ENCODE measurements at regions not wholly inside any gene's neighbourhood (a gene's known extent, or its start where the extent isn't known, plus 50 kb on each side); places are given as distances from the start of the nearest gene placed in this dataset.

DNA sequence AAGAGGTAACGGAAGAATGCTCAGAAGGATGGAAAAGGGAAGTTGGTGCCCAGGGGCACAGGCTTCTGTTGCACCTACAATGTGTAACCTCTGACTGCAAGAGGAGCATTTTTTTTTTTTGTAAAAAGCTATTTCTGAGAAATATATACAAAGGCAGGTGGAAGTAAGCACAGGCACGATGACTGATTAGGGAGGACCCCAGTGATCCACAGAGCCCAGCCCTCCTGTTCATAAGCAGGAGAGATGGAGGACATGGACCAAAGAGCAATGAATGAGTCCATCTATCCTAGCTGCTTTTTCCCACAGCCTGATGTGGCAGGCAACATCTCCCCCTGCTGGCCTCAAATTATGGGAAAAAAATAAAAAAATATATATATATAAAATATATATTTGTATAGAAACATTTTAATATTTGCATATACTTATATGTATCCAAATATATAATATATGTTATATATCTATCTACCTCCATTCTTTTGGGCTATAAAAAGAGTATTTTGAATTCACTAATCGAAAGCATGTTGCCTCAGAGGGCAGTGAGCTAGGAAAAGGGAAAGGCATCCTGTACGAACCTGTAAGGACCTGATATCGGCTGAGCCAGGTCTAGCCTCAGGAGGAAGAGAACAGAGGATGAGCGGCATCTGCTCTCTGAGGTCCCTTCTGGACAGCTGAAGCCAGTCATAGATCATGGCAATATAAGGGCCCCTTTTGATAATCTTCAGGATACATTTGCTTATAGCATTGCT lies 166.0 kb upstream of the STK17B start:
- TF ChIP-seq, protein P1, sequence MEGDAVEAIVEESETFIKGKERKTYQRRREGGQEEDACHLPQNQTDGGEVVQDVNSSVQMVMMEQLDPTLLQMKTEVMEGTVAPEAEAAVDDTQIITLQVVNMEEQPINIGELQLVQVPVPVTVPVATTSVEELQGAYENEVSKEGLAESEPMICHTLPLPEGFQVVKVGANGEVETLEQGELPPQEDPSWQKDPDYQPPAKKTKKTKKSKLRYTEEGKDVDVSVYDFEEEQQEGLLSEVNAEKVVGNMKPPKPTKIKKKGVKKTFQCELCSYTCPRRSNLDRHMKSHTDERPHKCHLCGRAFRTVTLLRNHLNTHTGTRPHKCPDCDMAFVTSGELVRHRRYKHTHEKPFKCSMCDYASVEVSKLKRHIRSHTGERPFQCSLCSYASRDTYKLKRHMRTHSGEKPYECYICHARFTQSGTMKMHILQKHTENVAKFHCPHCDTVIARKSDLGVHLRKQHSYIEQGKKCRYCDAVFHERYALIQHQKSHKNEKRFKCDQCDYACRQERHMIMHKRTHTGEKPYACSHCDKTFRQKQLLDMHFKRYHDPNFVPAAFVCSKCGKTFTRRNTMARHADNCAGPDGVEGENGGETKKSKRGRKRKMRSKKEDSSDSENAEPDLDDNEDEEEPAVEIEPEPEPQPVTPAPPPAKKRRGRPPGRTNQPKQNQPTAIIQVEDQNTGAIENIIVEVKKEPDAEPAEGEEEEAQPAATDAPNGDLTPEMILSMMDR (IDR thresholded peaks at IDR 0.05): peak; percentile 66
- TF ChIP-seq EZH2 (IDR thresholded peaks at IDR 0.05; ENCODE audit: borderline replicate concordance, insufficient read depth, low read depth, low read length, poor library complexity, severe bottlenecking): no peak
